Stomach (tissue), 4 donors: ENCODE measurements at regions not wholly inside any gene's neighbourhood (a gene's known extent, or its start where the extent isn't known, plus 50 kb on each side); places are given as distances from the start of the nearest gene placed in this dataset.

Source experiments
- CTCF ChIP-seq, 7 experiments: fragments of 450-650 bp in 4 of 7; fragments of 200-600 bp in 3 of 7; sonication (generic) in 3 of 7; IDR thresholded peaks; one replicate each; pipeline ENCODE4 v1.5.1; 2016 to 2019; ENCODE audit warnings: antibody characterized with exemption in 7 of 7, control low read depth in 2 of 7, mild to moderate bottlenecking in 1 of 7
- EP300 ChIP-seq: sonication (generic); formaldehyde crosslinking; IDR thresholded peaks from one replicate; pipeline ENCODE4 v1.6.1; 2017; ENCODE audit warnings: antibody characterized with exemption
- POLR2A ChIP-seq, 4 donors: fragments of 450-650 bp; IDR thresholded peaks; one replicate each; pipeline ENCODE4 v1.6.1; 2016; ENCODE audit warnings: antibody characterized with exemption in 4 of 4, control low read depth in 2 of 4, mild to moderate bottlenecking in 1 of 4, moderate library complexity in 1 of 4
- POLR2AphosphoS5 ChIP-seq, 3 donors: sonication (generic); formaldehyde crosslinking; IDR thresholded peaks; one replicate each; pipeline ENCODE4 v1.6.1; 2016; ENCODE audit warnings: antibody characterized with exemption in 3 of 3

DNA sequence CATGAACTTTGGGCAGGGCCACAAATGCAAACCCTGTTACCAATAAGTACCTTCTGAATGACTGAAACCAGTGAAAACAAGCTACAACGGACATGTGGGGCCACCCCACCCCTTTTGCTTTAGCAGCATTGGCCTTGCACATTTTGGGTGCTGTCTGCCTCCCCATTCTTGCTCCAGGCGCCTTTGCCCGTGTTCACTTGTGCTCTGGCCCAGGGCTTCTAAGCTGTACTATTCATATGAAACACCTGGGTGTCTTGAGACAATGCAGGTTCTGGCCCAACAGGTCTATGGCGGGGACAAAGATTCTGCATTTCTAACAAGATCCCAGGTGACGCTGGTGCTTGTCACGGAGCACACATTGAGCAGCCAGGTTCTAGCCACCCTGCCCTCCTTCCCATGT is 96.5 kb upstream of the SDK1 start:
- no peak for TF ChIP-seq CTCF (IDR thresholded peaks at IDR 0.05)
- no peak for TF ChIP-seq POLR2A (IDR thresholded peaks at IDR 0.05)
- no peak for TF ChIP-seq POLR2AphosphoS5 (IDR thresholded peaks at IDR 0.05)
- TF ChIP-seq EP300: no peak
